Adrenal gland (tissue), 9 donors: ENCODE measurements at regions not wholly inside any gene's neighbourhood (a gene's known extent, or its start where the extent isn't known, plus 50 kb on each side); places are given as distances from the start of the nearest gene placed in this dataset.

Experiments used
- DNase-seq, 7 donors: peaks; one replicate each; pipeline ENCODE4 v3.0.0-alpha.2; 2019 to 2020
- H3K27ac ChIP-seq, 5 donors: fragments of 200-600 bp; sonication (generic) in 4 of 5; 1 replicate in 3 of 5; 2 replicates in 2 of 5; pipeline versions ENCODE4 v1.5.1 to v1.8.0; 2016 to 2020; ENCODE audit warnings: mild to moderate bottlenecking in 1 of 5
- H3K27me3 ChIP-seq: fragments of 200-600 bp; 2 replicates; pipeline ENCODE4 v1.8.0; 2021
- H3K36me3 ChIP-seq, 2 donors: fragments of 200-600 bp; replicated peaks in 1 of 2; 1 replicate in 1 of 2; 2 replicates in 1 of 2; pipeline versions ENCODE4 v1.5.1 to v1.8.0; 2018 to 2022
- H3K4me1 ChIP-seq, 2 donors: fragments of 200-600 bp; replicated peaks in 1 of 2; 1 replicate in 1 of 2; 2 replicates in 1 of 2; pipeline versions ENCODE4 v1.5.1 to v1.8.0; 2018 to 2021
- H3K4me3 ChIP-seq, 4 donors: fragments of 200-600 bp; sonication (generic) in 3 of 4; one replicate each; pipeline ENCODE4 v1.5.1; 2016 to 2018
- H3K9me3 ChIP-seq, 3 donors: fragments of 200-600 bp; sonication (generic) in 1 of 3; replicated peaks in 1 of 3; 1 replicate in 2 of 3; 2 replicates in 1 of 3; pipeline versions ENCODE4 v1.5.1 to v1.8.0; 2016 to 2021
- CTCF ChIP-seq, 6 experiments: fragments of 450-650 bp in 4 of 6; fragments of 200-600 bp in 2 of 6; sonication (generic) in 1 of 6; IDR thresholded peaks; 1 replicate in 5 of 6; 2 replicates in 1 of 6; pipeline versions ENCODE4 v1.5.1 to v1.8.0; 2016 to 2021; ENCODE audit warnings: antibody characterized with exemption in 6 of 6, mild to moderate bottlenecking in 2 of 6, moderate library complexity in 1 of 6
- POLR2A ChIP-seq, 2 donors: fragments of 450-650 bp; IDR thresholded peaks; one replicate each; pipeline ENCODE4 v1.6.1; 2017; ENCODE audit warnings: antibody characterized with exemption in 2 of 2, mild to moderate bottlenecking in 2 of 2, moderate library complexity in 1 of 2
- WGBS, 4 donors: extraction: QIAGEN DNeasy Blood & Tissue Kit in 2 of 4; methylation state at CpG; one replicate each; pipeline versions ENCODE4 v1.1.5 to v1.1.7; 2013 to 2017; 5-methylcytosine and 5-hydroxymethylcytosine counted together
- intact Hi-C, 2 donors: fragments of 100-400 bp; cut with DNase I; formaldehyde crosslinking; loops; one replicate each; pipeline versions ENCODE4 v1.14.1 to v1.15.0; 2022 to 2023
- donor health status: healthy with polysubstance abuse.
- donor health status: Bipolar disorder and iron deficiency.
- donor health status: DM: yes; HTN: yes; CAD: no.
- donor health status: DM: no; HTN: no; CAD: no.
- donor health status: DM: no; HTN: no; CAD: no.

- H3K4me1 ChIP-seq: no peaks in the 10 kb centered on the region
- no peaks in the 10 kb centered on the region for H3K27me3 ChIP-seq
- no peak for DNase-seq
- H3K4me3 ChIP-seq: no peak overlapping the region
- H3K9me3 ChIP-seq: no peaks in the 10 kb centered on the region
- 0 to 90% (median 37%) methylated on average over 1 of the region's 1 CpG for WGBS, 4 donors
- H3K36me3 ChIP-seq: no peaks in the 10 kb centered on the region
- H3K27ac ChIP-seq: no peak overlapping the region
- TF ChIP-seq CTCF (IDR thresholded peaks at IDR 0.05) (no peak), POLR2A (IDR thresholded peaks at IDR 0.05) (no peak)
- intact Hi-C loops: no loop called here
These were observed 552.7 kb downstream of the RAPGEF2 start for GRCh38 chr4:159655547-159655946.

- DNase-seq: no peak
- TF ChIP-seq CTCF (IDR thresholded peaks at IDR 0.05): no peak
- no peak for TF ChIP-seq POLR2A (IDR thresholded peaks at IDR 0.05)
- no peaks in the 10 kb centered on the region for H3K4me1 ChIP-seq
- 63 to 74% (median 70%) methylated on average over 4 of the region's 4 CpGs for WGBS, 4 donors
- H3K27ac ChIP-seq: no peak overlapping the region
- H3K36me3 ChIP-seq: no peaks in the 10 kb centered on the region
- H3K4me3 ChIP-seq: no peak overlapping the region
- no peaks in the 10 kb centered on the region for H3K9me3 ChIP-seq
- intact Hi-C loops: no loop called here
- H3K27me3 ChIP-seq: no peaks in the 10 kb centered on the region
These were observed 566.2 kb downstream of the RAPGEF2 start for GRCh38 chr4:159669094-159669493.

GRCh38 chr4:159673221-159673620 lies 570.3 kb downstream of the RAPGEF2 start:
- Histone ChIP-seq H3K36me3 (no peaks in the 10 kb centered on the region), H3K27me3 (no peaks in the 10 kb centered on the region), H3K4me1 (no peaks in the 10 kb centered on the region), H3K9me3 (no peaks in the 10 kb centered on the region), H3K4me3 (no peak overlapping the region), H3K27ac (no peak overlapping the region)
- no peak for DNase-seq
- TF ChIP-seq CTCF (IDR thresholded peaks at IDR 0.05) (no peak), POLR2A (IDR thresholded peaks at IDR 0.05) (no peak)
- intact Hi-C loops: no loop called here
- 30 to 85% (median 69%) methylated on average over 2 of the region's 2 CpGs for WGBS, 4 donors

- Histone ChIP-seq H3K9me3 (no peaks in the 10 kb centered on the region), H3K4me3 (no peak overlapping the region), H3K27me3 (no peaks in the 10 kb centered on the region), H3K36me3 (no peaks in the 10 kb centered on the region), H3K4me1 (no peaks in the 10 kb centered on the region), H3K27ac (no peak overlapping the region)
- no peak for DNase-seq
- TF ChIP-seq POLR2A (IDR thresholded peaks at IDR 0.05): no peak
- TF ChIP-seq CTCF (IDR thresholded peaks at IDR 0.05): no peak
- 78 to 90% (median 82%) methylated on average over 1 to 8 of the region's 8 CpGs for WGBS, 4 donors
- intact Hi-C loops: no loop called here
These were observed 571.4 kb downstream of the RAPGEF2 start for GRCh38 chr4:159674241-159674640.
